IPS-NIHi7 (cell line): ENCODE measurements at regions not wholly inside any gene's neighbourhood (a gene's known extent, or its start where the extent isn't known, plus 50 kb on each side); places are given as distances from the start of the nearest gene placed in this dataset.

Source experiments
- DNase-seq: peaks from one replicate; pipeline ENCODE4 v3.0.0; 2012; ENCODE audit warnings: mixed read lengths; ENCODE audit errors: extremely low spot score

- DNase-seq, result peak; percentile 32
Observed at GRCh38 chr13:73220966-73221720, 162.3 kb downstream of the KLF5 start.

- DNase-seq, result no peak
Observed at GRCh38 chr13:73218181-73218580, 159.4 kb downstream of the KLF5 start.

- no peak for DNase-seq
Observed at GRCh38 chr13:73216381-73216831, 157.6 kb downstream of the KLF5 start.

- no peak for DNase-seq
Observed at GRCh38 chr13:73215823-73216222, 157.0 kb downstream of the KLF5 start.

GRCh38 chr13:73212482-73212881, 153.7 kb downstream of the KLF5 start:
- no peak for DNase-seq

DNA sequence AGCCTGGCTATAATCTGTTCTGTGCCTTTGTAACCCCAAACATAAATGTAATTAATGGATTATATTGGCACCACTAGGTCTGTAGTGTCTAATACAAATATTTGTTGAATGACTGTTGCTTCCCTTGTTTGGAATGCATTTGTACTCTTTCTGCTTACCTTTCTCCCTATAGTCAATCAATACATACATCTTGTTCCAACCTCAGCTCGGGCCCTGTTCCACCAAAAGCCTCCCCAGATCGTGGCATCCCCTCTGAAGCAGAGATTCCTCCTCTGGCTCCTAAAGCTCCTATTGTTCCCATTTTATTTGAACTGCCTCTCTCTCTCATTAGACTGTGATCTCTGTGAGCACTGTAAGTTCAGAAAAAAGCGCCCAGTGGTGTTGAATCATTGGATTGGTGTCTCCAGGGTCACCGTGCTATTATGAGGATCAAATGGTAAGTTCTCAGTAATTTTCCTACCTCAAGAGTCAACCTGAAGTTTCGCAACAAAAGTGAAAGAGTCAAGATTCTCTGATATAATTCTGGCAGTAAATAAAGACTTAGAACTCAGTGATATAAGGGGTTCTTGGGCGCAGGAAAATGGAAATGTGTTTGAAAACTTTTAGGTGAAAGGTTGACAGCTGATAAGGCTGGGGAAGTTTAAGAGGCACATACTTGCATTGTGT, 151.5 kb downstream of the KLF5 start:
- no peak for DNase-seq

GRCh38 chr13:73204952-73205351, 146.1 kb downstream of the KLF5 start:
- no peak for DNase-seq

GRCh38 chr13:73201626-73202025, 142.8 kb downstream of the KLF5 start:
- DNase-seq, result no peak

GRCh38 chr13:73198991-73199411, 140.2 kb downstream of the KLF5 start:
- no peak for DNase-seq

DNA sequence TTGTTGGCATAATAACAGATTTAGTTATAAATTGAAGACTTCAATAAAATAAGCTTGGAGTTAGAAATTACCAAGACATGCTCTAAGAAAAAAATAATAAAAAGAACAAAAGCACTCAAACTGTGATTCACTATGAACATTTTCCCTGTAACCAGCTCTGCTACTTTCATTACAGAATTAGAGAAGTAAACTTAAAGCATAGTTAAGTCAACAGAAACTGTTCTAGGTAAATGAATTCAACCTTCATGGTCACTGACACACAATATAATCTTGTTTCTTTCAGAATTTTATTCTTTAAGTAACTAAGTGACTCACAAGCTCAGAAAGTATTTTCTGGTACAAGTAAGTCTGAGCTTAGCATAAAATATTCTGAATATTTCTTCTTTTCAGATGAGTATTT, 136.3 kb downstream of the KLF5 start:
- no peak for DNase-seq

- DNase-seq, result no peak
Observed at GRCh38 chr13:73194310-73194709, 135.5 kb downstream of the KLF5 start.

- DNase-seq, result no peak
Observed at GRCh38 chr13:73193554-73193953, 134.7 kb downstream of the KLF5 start.

- no peak for DNase-seq
Observed at GRCh38 chr13:73190477-73190876, 131.7 kb downstream of the KLF5 start.

- peak; percentile 21 for DNase-seq
Observed at GRCh38 chr13:73189776-73190175, 131.0 kb downstream of the KLF5 start.

DNA sequence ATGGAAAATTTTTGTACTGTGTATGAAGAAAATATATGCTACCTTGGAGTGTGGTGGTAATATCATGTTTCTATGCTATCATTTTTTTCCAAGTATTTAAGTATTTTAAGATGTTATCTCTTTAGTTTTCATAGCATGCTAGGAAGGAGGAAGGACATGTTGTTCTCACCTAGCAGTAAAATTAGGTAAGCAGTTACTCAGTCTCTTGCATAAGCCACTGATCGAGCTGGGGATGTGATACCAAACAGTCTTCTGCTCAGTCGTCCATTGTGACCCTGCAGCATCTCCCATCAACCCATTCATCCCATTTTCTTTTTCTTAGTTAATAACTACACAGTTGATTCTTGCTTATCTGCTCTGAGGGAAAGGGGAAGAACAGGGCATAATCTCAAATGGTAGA, 130.6 kb downstream of the KLF5 start:
- DNase-seq, result no peak

DNA sequence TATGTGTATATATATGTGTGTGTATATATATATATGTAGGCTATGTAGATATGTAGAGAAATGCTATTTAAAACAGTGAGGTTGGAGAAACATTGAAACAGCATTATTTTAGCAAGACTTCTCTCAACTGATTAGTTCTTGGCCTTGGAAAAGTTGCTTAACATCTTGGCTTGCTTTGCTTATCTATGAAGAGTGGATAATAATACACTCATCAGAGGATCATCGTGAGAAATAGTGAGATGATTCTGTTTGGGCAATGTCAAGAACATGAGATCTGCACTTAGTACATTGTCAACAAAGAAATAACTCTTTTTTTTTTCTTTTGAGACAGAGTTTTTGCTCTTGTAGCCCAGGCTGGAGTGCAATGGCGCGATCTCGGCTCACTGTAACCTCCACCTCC, 128.3 kb downstream of the KLF5 start:
- no peak for DNase-seq

DNA sequence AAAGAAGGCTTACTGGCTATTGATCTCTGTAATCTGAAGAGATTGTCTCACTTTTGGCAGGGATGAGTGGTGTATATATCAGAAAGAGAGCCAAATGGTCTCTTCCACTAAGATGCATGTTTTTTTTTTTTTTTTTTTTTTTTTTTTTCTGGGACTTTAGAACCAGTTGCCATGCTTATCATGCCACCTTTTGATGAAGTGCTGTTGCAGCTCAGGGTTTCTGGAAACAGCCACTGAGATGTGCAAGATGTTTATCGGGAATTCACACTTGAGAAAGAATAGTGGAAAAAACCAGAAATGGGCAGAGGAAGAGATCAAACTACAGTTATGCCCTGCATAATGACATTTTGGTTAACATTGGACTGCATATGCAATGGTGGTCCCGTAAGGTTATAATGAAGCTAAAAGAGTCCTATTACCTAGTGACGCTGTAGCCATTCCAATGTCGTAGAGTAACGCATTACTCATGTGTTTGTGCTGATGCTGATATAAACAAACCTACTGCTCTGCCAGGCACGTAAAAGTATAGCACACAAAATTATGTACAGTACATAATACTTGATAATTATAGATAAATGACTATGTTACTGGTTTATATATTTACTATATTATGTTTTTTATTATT, 121.0 kb downstream of the KLF5 start:
- no peak for DNase-seq

GRCh38 chr13:73177916-73178565, 119.2 kb downstream of the KLF5 start:
- DNase-seq, result no peak

GRCh38 chr13:73177017-73177416, 118.2 kb downstream of the KLF5 start:
- no peak for DNase-seq

DNA sequence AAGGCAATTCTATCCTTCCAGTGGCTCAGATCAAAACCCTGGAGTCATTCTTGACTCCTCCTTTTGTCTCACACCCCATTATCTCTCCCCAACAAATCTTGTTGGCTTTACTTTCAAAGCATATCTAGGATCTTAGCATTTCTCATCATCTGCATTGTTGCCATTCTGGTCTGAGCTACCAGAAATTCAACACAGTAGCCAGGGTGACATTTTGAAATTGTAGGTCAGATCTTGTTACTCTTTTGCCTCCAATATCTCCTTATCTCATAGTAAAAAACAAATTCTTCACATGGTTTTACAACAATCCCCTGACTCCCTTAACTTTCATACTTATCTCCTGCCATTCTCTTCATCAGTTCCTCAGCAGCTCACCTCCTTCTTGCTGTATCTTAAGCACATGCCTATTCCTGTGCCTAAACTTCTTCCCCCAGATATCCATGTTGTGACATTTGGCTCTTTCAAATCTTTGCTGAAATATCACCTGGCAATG, 115.8 kb downstream of the KLF5 start:
- DNase-seq, result no peak

DNA sequence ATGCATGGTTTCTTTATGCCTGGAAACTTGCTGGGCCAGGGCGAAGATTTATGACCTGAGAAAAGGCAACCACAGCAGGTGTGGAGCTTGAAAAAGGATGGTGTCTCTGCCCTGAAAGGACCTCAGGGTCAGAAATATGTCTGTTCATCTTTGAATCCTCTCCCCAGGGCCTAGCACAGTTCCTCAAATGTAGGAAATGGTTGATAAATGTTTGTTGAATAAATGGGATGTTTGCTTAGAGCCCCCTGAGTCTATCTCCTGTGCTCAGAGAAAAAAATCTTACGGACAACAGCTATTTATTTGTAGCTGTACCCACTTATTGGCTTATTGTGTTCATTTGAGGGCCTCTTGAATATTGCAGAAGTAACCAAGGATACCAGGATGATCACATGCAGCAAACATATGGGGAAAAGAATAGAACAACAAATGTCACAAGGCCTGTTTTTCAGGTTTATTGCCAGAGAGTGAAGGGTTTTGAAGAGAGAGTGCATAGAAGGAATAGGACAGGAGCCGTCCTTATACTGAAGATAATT, 114.5 kb downstream of the KLF5 start:
- no peak for DNase-seq

DNA sequence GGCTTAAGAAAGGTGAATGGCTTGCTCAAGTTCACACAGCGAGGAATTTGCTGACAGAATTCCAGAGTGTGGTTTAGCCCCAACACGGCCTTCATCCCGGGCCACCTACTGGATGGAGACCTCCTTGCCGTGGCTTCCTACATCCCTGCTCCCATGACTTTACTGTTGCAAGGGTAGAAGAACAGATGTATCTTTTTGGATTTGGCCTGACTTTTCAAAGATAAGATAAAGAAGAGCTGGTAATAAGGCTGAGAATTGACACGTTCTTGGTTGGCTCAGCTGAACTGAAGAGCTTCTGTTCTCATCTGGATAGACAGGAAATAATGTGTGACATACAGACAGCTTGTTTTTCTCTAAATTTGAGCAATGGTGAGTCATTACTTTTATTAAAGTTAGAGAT, 113.1 kb downstream of the KLF5 start:
- DNase-seq, result peak; percentile 45
